Suprapubic skin (tissue), 4 donors: ENCODE measurements at regions not wholly inside any gene's neighbourhood (a gene's known extent, or its start where the extent isn't known, plus 50 kb on each side); places are given as distances from the start of the nearest gene placed in this dataset.

Source experiments
- DNase-seq, 2 donors: peaks; one replicate each; pipeline ENCODE4 v3.0.0-alpha.2; 2019; ENCODE audit warnings: low spot score in 2 of 2
- H3K27ac ChIP-seq: fragments of 200-600 bp; sonication (generic); one replicate; pipeline ENCODE4 v1.5.1; 2019
- H3K27me3 ChIP-seq: fragments of 200-600 bp; sonication (generic); one replicate; pipeline ENCODE4 v1.5.1; 2019
- H3K36me3 ChIP-seq: fragments of 200-600 bp; sonication (generic); one replicate; pipeline ENCODE4 v1.5.1; 2019
- H3K4me1 ChIP-seq: fragments of 200-600 bp; sonication (generic); one replicate; pipeline ENCODE4 v1.5.1; 2019
- H3K4me3 ChIP-seq: fragments of 200-600 bp; sonication (generic); one replicate; pipeline ENCODE4 v1.5.1; 2019; ENCODE audit warnings: mild to moderate bottlenecking
- H3K9me3 ChIP-seq: fragments of 200-600 bp; sonication (generic); one replicate; pipeline ENCODE4 v1.5.1; 2019
- CTCF ChIP-seq, 2 donors: fragments of 200-600 bp in 1 of 2; fragments of 450-650 bp in 1 of 2; sonication (generic) in 1 of 2; IDR thresholded peaks; one replicate each; pipeline ENCODE4 v1.5.1; 2016 to 2019; ENCODE audit warnings: antibody characterized with exemption in 2 of 2, mild to moderate bottlenecking in 1 of 2, moderate library complexity in 1 of 2
- EP300 ChIP-seq: sonication (generic); formaldehyde crosslinking; IDR thresholded peaks from one replicate; pipeline ENCODE4 v1.6.1; 2017; ENCODE audit warnings: antibody characterized with exemption
- POLR2A ChIP-seq, 2 donors: fragments of 450-650 bp; IDR thresholded peaks; one replicate each; pipeline ENCODE4 v1.6.1; 2017; ENCODE audit warnings: antibody characterized with exemption in 2 of 2, mild to moderate bottlenecking in 2 of 2, moderate library complexity in 2 of 2
- POLR2AphosphoS5 ChIP-seq, 3 donors: sonication (generic); formaldehyde crosslinking; IDR thresholded peaks; one replicate each; pipeline ENCODE4 v1.6.1; 2017; ENCODE audit warnings: antibody characterized with exemption in 3 of 3
- WGBS: methylation state at CpG from one replicate; pipeline ENCODE4 v1.1.5; 2018; 5-methylcytosine and 5-hydroxymethylcytosine counted together

GRCh38 chr17:78305801-78306200 lies 54.1 kb downstream of the SOCS3 start:
- Histone ChIP-seq H3K9me3 (no peaks in the 10 kb centered on the region), H3K36me3 (no peaks in the 10 kb centered on the region), H3K27ac (no peak overlapping the region), H3K27me3 (no peaks in the 10 kb centered on the region), H3K4me3 (no peak overlapping the region), H3K4me1 (peaks cover 4% of the 10 kb centered on the region)
- TF ChIP-seq POLR2AphosphoS5 (IDR thresholded peaks at IDR 0.05), result no peak
- TF ChIP-seq POLR2A (IDR thresholded peaks at IDR 0.05), result no peak
- no peak for TF ChIP-seq CTCF (IDR thresholded peaks at IDR 0.05)
- no peak for TF ChIP-seq EP300
- DNase-seq, result no peak
- 74% methylated on average over 3 of the region's 5 CpGs for WGBS

GRCh38 chr17:78304549-78305037 lies 55.3 kb downstream of the SOCS3 start:
- Histone ChIP-seq H3K27me3 (no peaks in the 10 kb centered on the region), H3K4me1 (peaks cover 4% of the 10 kb centered on the region), H3K27ac (no peak overlapping the region), H3K36me3 (no peaks in the 10 kb centered on the region), H3K9me3 (no peaks in the 10 kb centered on the region), H3K4me3 (no peak overlapping the region)
- TF ChIP-seq POLR2AphosphoS5 (IDR thresholded peaks at IDR 0.05) (no peak), POLR2A (IDR thresholded peaks at IDR 0.05) (no peak), CTCF (IDR thresholded peaks at IDR 0.05) (no peak), EP300 (no peak)
- DNase-seq, result peak in 1 of 2 donors; percentile 67
- 77% methylated on average over 5 of the region's 9 CpGs for WGBS

GRCh38 chr17:78302478-78302877 lies 57.4 kb downstream of the SOCS3 start:
- no peak for DNase-seq
- H3K4me1 ChIP-seq, result no peaks in the 10 kb centered on the region
- WGBS, result 94% methylated on average over 5 of the region's 5 CpGs
- no peaks in the 10 kb centered on the region for H3K36me3 ChIP-seq
- TF ChIP-seq POLR2AphosphoS5 (IDR thresholded peaks at IDR 0.05), result no peak
- TF ChIP-seq POLR2A (IDR thresholded peaks at IDR 0.05), result no peak
- no peak for TF ChIP-seq CTCF (IDR thresholded peaks at IDR 0.05)
- no peak for TF ChIP-seq EP300
- H3K27ac ChIP-seq, result no peak overlapping the region
- no peak overlapping the region for H3K4me3 ChIP-seq
- H3K27me3 ChIP-seq, result no peaks in the 10 kb centered on the region
- no peaks in the 10 kb centered on the region for H3K9me3 ChIP-seq

- Histone ChIP-seq H3K27ac (no peak overlapping the region), H3K4me3 (no peak overlapping the region), H3K36me3 (no peaks in the 10 kb centered on the region), H3K4me1 (no peaks in the 10 kb centered on the region), H3K27me3 (no peaks in the 10 kb centered on the region), H3K9me3 (no peaks in the 10 kb centered on the region)
- 99% methylated on average over 10 of the region's 11 CpGs for WGBS
- TF ChIP-seq CTCF (IDR thresholded peaks at IDR 0.05) (no peak), POLR2A (IDR thresholded peaks at IDR 0.05) (no peak), EP300 (no peak), POLR2AphosphoS5 (IDR thresholded peaks at IDR 0.05) (no peak)
- no peak for DNase-seq
Measured at GRCh38 chr17:78301821-78302213, 58.1 kb downstream of the SOCS3 start.

GRCh38 chr17:78300962-78301820 lies 58.7 kb downstream of the SOCS3 start:
- no peaks in the 10 kb centered on the region for H3K4me1 ChIP-seq
- no peak overlapping the region for H3K4me3 ChIP-seq
- WGBS, result 86% methylated on average over 16 of the region's 19 CpGs
- H3K36me3 ChIP-seq, result no peaks in the 10 kb centered on the region
- H3K27me3 ChIP-seq, result no peaks in the 10 kb centered on the region
- DNase-seq, result no peak
- no peak for TF ChIP-seq EP300
- no peak for TF ChIP-seq POLR2AphosphoS5 (IDR thresholded peaks at IDR 0.05)
- no peak for TF ChIP-seq CTCF (IDR thresholded peaks at IDR 0.05)
- no peak for TF ChIP-seq POLR2A (IDR thresholded peaks at IDR 0.05)
- H3K27ac ChIP-seq, result no peak overlapping the region
- no peaks in the 10 kb centered on the region for H3K9me3 ChIP-seq
